WTC11 (cell line): ENCODE measurements at regions not wholly inside any gene's neighbourhood (a gene's known extent, or its start where the extent isn't known, plus 50 kb on each side); places are given as distances from the start of the nearest gene placed in this dataset.

Experiments
- ATAC-seq: fragments of 200-7000 bp; cut with Tn5 transposase; 2 replicates; pipeline ENCODE4 v1.10.0; 2021; ENCODE audit warnings: mild to moderate bottlenecking, moderate library complexity
- CTCF ChIA-PET: fragments of 300-600 bp; sonication (Branson Sonifier 250); formaldehyde crosslinking; loops from one replicate; lab custom pipeline; 2021; ENCODE audit warnings: antibody characterized with exemption; lab: Charles Lee
- POLR2A ChIA-PET: fragments of 350-600 bp; sonication (Branson Sonifier 250); formaldehyde crosslinking; loops from one replicate; lab custom pipeline; 2021; ENCODE audit warnings: antibody characterized with exemption; lab: Charles Lee
- DNase-seq: peaks from one replicate; pipeline ENCODE4 v3.0.0; 2021; ENCODE audit warnings: low spot score
- H3K27ac Mint-ChIP-seq: 2 replicates; pipeline ENCODE4 v1.8.0; 2021; ENCODE audit warnings: mixed read lengths
- H3K27me3 Mint-ChIP-seq: 2 replicates; pipeline ENCODE4 v1.8.0; 2021; ENCODE audit warnings: low read depth, mild to moderate bottlenecking, moderate library complexity, mixed read lengths
- H3K36me3 Mint-ChIP-seq: 2 replicates; pipeline ENCODE4 v1.8.0; 2021; ENCODE audit warnings: mixed read lengths
- H3K4me1 Mint-ChIP-seq: 2 replicates; pipeline ENCODE4 v1.8.0; 2022; ENCODE audit warnings: mixed read lengths
- H3K4me3 Mint-ChIP-seq: 2 replicates; pipeline ENCODE4 v1.8.0; 2021; ENCODE audit warnings: mild to moderate bottlenecking, moderate library complexity, mixed read lengths
- H3K9me3 Mint-ChIP-seq: 2 replicates; pipeline ENCODE4 v1.8.0; 2021; ENCODE audit warnings: mixed read lengths
- CREB1 ChIP-seq: sonication (generic); formaldehyde crosslinking; IDR thresholded peaks from 2 replicates; pipeline ENCODE4 v1.8.0; 2023; ENCODE audit warnings: mild to moderate bottlenecking, missing genetic modification reagents
- ETV6 ChIP-seq: sonication (generic); formaldehyde crosslinking; IDR thresholded peaks from 2 replicates; pipeline ENCODE4 v1.8.1; 2022; ENCODE audit warnings: mild to moderate bottlenecking, missing genetic modification reagents
- FOXK1 ChIP-seq: sonication (generic); formaldehyde crosslinking; IDR thresholded peaks from 2 replicates; pipeline ENCODE4 v1.8.0; 2022; ENCODE audit warnings: mild to moderate bottlenecking, moderate library complexity, missing genetic modification reagents
- GRHL2 ChIP-seq: fragments of 250-450 bp; sonication (Bioruptor Pico); IDR thresholded peaks from 2 replicates; pipeline ENCODE4 v1.8.0; 2022; ENCODE audit warnings: mild to moderate bottlenecking, moderate library complexity; ENCODE audit not compliant: insufficient replicate concordance, severe bottlenecking
- HMGA2 ChIP-seq: fragments of 250-450 bp; sonication (Bioruptor Pico); IDR thresholded peaks from 2 replicates; pipeline ENCODE4 v1.4.0; 2021; ENCODE audit warnings: mild to moderate bottlenecking, moderate library complexity
- IRF2 ChIP-seq: sonication (generic); formaldehyde crosslinking; IDR thresholded peaks from 2 replicates; pipeline ENCODE4 v1.8.0; 2022; ENCODE audit warnings: low read depth, missing genetic modification reagents, borderline replicate concordance
- JUN ChIP-seq: sonication (generic); formaldehyde crosslinking; IDR thresholded peaks from 2 replicates; pipeline ENCODE4 v1.8.0; 2023; ENCODE audit warnings: mild to moderate bottlenecking, missing genetic modification reagents
- NFE2L1 ChIP-seq: sonication (generic); formaldehyde crosslinking; IDR thresholded peaks from 2 replicates; pipeline ENCODE4 v1.8.1; 2023; ENCODE audit warnings: missing genetic modification reagents
- OVOL2 ChIP-seq: fragments of 250-450 bp; sonication (Bioruptor Pico); IDR thresholded peaks from 2 replicates; pipeline ENCODE4 v1.9.0; 2021; ENCODE audit warnings: mild to moderate bottlenecking, borderline replicate concordance
- SMAD4 ChIP-seq: sonication (generic); formaldehyde crosslinking; IDR thresholded peaks from 2 replicates; pipeline ENCODE4 v1.8.0; 2022; ENCODE audit warnings: mild to moderate bottlenecking, missing genetic modification reagents
- TCF7 ChIP-seq: sonication (generic); formaldehyde crosslinking; IDR thresholded peaks from 2 replicates; pipeline ENCODE4 v1.8.0; 2022; ENCODE audit warnings: mild to moderate bottlenecking, low read depth, missing genetic modification reagents, moderate library complexity
- TEAD4 ChIP-seq: sonication (generic); formaldehyde crosslinking; IDR thresholded peaks from 2 replicates; pipeline ENCODE4 v1.8.0; 2022; ENCODE audit warnings: mild to moderate bottlenecking, missing genetic modification reagents
- TF ChIP-seq, protein P1 (sequence below): sonication (generic); formaldehyde crosslinking; IDR thresholded peaks from 2 replicates; pipeline ENCODE4 v1.8.0; 2022; ENCODE audit warnings: mild to moderate bottlenecking, missing genetic modification reagents
- TF ChIP-seq, protein P2 (sequence below): sonication (generic); formaldehyde crosslinking; IDR thresholded peaks from 2 replicates; pipeline ENCODE4 v1.8.1; 2022; ENCODE audit warnings: low read depth, mild to moderate bottlenecking, moderate library complexity, missing genetic modification reagents, borderline replicate concordance
- TF ChIP-seq, protein P3 (sequence below): fragments of 250-450 bp; sonication (Bioruptor Pico); IDR thresholded peaks from 2 replicates; pipeline ENCODE4 v1.9.0; 2021; ENCODE audit warnings: mild to moderate bottlenecking
- TF ChIP-seq, protein P4 (sequence below): sonication (generic); formaldehyde crosslinking; IDR thresholded peaks from 2 replicates; pipeline ENCODE4 v1.8.0; 2022; ENCODE audit warnings: mild to moderate bottlenecking, missing genetic modification reagents
- TF ChIP-seq, protein P5 (sequence below): sonication (generic); formaldehyde crosslinking; IDR thresholded peaks from 2 replicates; pipeline ENCODE4 v1.8.1; 2023; ENCODE audit warnings: mild to moderate bottlenecking, missing genetic modification reagents
- TF ChIP-seq, protein P6 (sequence below): sonication (generic); formaldehyde crosslinking; IDR thresholded peaks from 2 replicates; pipeline ENCODE4 v1.8.0; 2023; ENCODE audit warnings: missing genetic modification reagents, mild to moderate bottlenecking, borderline replicate concordance
- TF ChIP-seq, protein P7 (sequence below): sonication (generic); formaldehyde crosslinking; IDR thresholded peaks from 2 replicates; pipeline ENCODE4 v1.8.1; 2023; ENCODE audit warnings: mild to moderate bottlenecking, missing genetic modification reagents, moderate library complexity

DNA sequence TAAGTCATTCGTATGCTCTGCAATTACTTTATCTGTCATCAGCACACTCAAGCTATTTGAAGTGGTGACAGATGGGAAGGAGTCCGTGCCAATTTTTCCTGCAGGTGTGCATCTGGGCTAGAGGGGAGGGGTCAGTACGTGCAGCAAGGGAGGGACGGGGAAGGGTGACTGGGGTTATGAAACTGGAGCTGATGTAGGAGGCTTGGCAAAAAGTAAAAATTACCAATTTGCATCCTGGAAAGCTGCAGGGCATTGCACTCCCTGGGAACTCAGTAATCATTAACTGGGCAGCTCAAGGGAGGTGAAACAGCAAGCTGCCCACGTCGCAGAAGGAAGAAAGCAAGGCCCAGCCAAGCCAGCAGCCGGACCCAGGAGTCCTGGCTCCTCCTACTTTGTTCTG, 87.1 kb upstream of the TMEM45B start:
- DNase-seq (no peak), ATAC-seq (no peak)
- H3K27me3 Mint-ChIP-seq, result no peaks in the 10 kb centered on the region
- no peaks in the 10 kb centered on the region for H3K4me1 Mint-ChIP-seq
- TF ChIP-seq TEAD4 (CRISPR knock-in tag) (no peak), CREB1 (no peak), SMAD4 (CRISPR knock-in tag) (no peak)
- TF ChIP-seq, protein P1, sequence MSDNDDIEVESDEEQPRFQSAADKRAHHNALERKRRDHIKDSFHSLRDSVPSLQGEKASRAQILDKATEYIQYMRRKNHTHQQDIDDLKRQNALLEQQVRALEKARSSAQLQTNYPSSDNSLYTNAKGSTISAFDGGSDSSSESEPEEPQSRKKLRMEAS (CRISPR knock-in tag), result no peak
- TF ChIP-seq, protein P2, sequence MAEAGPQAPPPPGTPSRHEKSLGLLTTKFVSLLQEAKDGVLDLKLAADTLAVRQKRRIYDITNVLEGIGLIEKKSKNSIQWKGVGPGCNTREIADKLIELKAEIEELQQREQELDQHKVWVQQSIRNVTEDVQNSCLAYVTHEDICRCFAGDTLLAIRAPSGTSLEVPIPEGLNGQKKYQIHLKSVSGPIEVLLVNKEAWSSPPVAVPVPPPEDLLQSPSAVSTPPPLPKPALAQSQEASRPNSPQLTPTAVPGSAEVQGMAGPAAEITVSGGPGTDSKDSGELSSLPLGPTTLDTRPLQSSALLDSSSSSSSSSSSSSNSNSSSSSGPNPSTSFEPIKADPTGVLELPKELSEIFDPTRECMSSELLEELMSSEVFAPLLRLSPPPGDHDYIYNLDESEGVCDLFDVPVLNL (CRISPR knock-in tag), result no peak
- TF ChIP-seq, protein P3, sequence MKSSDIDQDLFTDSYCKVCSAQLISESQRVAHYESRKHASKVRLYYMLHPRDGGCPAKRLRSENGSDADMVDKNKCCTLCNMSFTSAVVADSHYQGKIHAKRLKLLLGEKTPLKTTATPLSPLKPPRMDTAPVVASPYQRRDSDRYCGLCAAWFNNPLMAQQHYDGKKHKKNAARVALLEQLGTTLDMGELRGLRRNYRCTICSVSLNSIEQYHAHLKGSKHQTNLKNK (CRISPR knock-in tag), result no peak
- TF ChIP-seq, protein P4, sequence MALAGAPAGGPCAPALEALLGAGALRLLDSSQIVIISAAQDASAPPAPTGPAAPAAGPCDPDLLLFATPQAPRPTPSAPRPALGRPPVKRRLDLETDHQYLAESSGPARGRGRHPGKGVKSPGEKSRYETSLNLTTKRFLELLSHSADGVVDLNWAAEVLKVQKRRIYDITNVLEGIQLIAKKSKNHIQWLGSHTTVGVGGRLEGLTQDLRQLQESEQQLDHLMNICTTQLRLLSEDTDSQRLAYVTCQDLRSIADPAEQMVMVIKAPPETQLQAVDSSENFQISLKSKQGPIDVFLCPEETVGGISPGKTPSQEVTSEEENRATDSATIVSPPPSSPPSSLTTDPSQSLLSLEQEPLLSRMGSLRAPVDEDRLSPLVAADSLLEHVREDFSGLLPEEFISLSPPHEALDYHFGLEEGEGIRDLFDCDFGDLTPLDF (CRISPR knock-in tag), result no peak
- H3K27ac Mint-ChIP-seq, result no peak overlapping the region
- H3K9me3 Mint-ChIP-seq, result no peaks in the 10 kb centered on the region
- CTCF ChIA-PET, result interaction anchor here (1.1 kb wide), 1 partner anchor 33 kb away, joined by 3 read pairs; no protein-coding TSS in a partner anchor
- no peaks in the 10 kb centered on the region for H3K36me3 Mint-ChIP-seq
- POLR2A ChIA-PET, result no interaction called here
- no peak overlapping the region for H3K4me3 Mint-ChIP-seq

DNA sequence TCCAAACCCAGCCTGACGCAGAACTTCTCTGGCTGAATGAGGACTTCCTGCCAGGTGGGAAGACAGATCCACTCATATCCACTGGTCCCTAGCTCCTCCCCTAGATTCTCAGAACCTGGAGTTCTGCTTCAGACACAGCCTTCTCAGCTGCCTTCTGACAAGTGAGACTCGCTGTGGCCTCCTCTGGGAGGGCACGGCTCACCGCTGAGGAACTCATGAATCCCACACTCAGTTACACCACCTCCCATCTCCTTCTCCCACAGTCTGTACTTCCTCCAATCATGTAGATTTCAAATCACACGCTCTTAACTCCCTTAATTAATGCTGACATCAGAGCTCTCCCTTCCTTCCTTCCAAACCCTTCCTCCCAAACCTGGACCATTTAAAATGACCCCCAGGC, 86.4 kb upstream of the TMEM45B start:
- DNase-seq, result no peak
- H3K27ac Mint-ChIP-seq, result no peak overlapping the region
- H3K9me3 Mint-ChIP-seq, result no peaks in the 10 kb centered on the region
- no peaks in the 10 kb centered on the region for H3K4me1 Mint-ChIP-seq
- CTCF ChIA-PET, result no interaction called here
- ATAC-seq, result no peak
- no peaks in the 10 kb centered on the region for H3K27me3 Mint-ChIP-seq
- TF ChIP-seq, protein P5, sequence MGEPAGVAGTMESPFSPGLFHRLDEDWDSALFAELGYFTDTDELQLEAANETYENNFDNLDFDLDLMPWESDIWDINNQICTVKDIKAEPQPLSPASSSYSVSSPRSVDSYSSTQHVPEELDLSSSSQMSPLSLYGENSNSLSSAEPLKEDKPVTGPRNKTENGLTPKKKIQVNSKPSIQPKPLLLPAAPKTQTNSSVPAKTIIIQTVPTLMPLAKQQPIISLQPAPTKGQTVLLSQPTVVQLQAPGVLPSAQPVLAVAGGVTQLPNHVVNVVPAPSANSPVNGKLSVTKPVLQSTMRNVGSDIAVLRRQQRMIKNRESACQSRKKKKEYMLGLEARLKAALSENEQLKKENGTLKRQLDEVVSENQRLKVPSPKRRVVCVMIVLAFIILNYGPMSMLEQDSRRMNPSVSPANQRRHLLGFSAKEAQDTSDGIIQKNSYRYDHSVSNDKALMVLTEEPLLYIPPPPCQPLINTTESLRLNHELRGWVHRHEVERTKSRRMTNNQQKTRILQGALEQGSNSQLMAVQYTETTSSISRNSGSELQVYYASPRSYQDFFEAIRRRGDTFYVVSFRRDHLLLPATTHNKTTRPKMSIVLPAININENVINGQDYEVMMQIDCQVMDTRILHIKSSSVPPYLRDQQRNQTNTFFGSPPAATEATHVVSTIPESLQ (CRISPR knock-in tag), result no peak
- TF ChIP-seq TCF7 (CRISPR knock-in tag) (no peak), IRF2 (CRISPR knock-in tag) (no peak), HMGA2 (CRISPR knock-in tag) (no peak), ETV6 (CRISPR knock-in tag) (no peak)
- H3K4me3 Mint-ChIP-seq, result no peak overlapping the region
- POLR2A ChIA-PET, result no interaction called here
- H3K36me3 Mint-ChIP-seq, result no peaks in the 10 kb centered on the region

DNA sequence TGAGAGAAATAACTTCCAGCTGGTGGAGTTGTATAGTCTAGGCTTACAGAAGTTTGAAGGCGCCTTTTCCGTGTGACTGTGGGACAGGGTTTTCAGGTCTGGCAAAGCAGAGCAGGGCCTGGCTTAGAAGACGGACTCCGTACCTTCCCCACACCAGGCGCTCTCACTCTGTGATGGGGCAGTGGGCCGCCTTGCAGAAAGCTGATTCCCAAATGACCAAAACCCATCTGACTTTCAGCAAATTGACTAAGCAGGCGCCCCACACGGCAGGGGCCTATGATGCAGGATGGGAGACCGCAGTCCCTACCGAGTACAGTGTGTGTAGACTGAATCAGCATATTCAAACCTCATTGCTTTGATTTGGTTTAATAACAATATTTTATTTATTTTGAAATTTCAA, 85.8 kb upstream of the TMEM45B start:
- TF ChIP-seq, protein P6, sequence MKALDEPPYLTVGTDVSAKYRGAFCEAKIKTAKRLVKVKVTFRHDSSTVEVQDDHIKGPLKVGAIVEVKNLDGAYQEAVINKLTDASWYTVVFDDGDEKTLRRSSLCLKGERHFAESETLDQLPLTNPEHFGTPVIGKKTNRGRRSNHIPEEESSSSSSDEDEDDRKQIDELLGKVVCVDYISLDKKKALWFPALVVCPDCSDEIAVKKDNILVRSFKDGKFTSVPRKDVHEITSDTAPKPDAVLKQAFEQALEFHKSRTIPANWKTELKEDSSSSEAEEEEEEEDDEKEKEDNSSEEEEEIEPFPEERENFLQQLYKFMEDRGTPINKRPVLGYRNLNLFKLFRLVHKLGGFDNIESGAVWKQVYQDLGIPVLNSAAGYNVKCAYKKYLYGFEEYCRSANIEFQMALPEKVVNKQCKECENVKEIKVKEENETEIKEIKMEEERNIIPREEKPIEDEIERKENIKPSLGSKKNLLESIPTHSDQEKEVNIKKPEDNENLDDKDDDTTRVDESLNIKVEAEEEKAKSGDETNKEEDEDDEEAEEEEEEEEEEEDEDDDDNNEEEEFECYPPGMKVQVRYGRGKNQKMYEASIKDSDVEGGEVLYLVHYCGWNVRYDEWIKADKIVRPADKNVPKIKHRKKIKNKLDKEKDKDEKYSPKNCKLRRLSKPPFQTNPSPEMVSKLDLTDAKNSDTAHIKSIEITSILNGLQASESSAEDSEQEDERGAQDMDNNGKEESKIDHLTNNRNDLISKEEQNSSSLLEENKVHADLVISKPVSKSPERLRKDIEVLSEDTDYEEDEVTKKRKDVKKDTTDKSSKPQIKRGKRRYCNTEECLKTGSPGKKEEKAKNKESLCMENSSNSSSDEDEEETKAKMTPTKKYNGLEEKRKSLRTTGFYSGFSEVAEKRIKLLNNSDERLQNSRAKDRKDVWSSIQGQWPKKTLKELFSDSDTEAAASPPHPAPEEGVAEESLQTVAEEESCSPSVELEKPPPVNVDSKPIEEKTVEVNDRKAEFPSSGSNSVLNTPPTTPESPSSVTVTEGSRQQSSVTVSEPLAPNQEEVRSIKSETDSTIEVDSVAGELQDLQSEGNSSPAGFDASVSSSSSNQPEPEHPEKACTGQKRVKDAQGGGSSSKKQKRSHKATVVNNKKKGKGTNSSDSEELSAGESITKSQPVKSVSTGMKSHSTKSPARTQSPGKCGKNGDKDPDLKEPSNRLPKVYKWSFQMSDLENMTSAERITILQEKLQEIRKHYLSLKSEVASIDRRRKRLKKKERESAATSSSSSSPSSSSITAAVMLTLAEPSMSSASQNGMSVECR (CRISPR knock-in tag), result no peak
- no peak for TF ChIP-seq OVOL2 (CRISPR knock-in tag)
- no peak for TF ChIP-seq NFE2L1
- TF ChIP-seq, protein P7, sequence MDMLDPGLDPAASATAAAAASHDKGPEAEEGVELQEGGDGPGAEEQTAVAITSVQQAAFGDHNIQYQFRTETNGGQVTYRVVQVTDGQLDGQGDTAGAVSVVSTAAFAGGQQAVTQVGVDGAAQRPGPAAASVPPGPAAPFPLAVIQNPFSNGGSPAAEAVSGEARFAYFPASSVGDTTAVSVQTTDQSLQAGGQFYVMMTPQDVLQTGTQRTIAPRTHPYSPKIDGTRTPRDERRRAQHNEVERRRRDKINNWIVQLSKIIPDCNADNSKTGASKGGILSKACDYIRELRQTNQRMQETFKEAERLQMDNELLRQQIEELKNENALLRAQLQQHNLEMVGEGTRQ (CRISPR knock-in tag), result no peak
- no peak for TF ChIP-seq JUN (CRISPR knock-in tag)
- no peak for TF ChIP-seq GRHL2 (CRISPR knock-in tag)
- no peak for TF ChIP-seq CREB1
- no peak for TF ChIP-seq FOXK1
- no peak overlapping the region for H3K27ac Mint-ChIP-seq
- no peaks in the 10 kb centered on the region for H3K36me3 Mint-ChIP-seq
- no peak overlapping the region for H3K4me3 Mint-ChIP-seq
- CTCF ChIA-PET, result interaction anchor here (1.1 kb wide), 1 partner anchor 35 kb away, joined by 3 read pairs; no protein-coding TSS in a partner anchor
- ATAC-seq (no peak), DNase-seq (no peak)
- H3K27me3 Mint-ChIP-seq, result no peaks in the 10 kb centered on the region
- H3K9me3 Mint-ChIP-seq, result no peaks in the 10 kb centered on the region
- no peaks in the 10 kb centered on the region for H3K4me1 Mint-ChIP-seq
- POLR2A ChIA-PET, result no interaction called here
